Neural cell (in vitro differentiated cells): ENCODE measurements at regions not wholly inside any gene's neighbourhood (a gene's known extent, or its start where the extent isn't known, plus 50 kb on each side); places are given as distances from the start of the nearest gene placed in this dataset.

Source experiments
- EP300 ChIP-seq: fragments of 450-650 bp; conservative IDR thresholded peaks from 2 replicates; pipeline ENCODE4 v1.6.1; 2014; ENCODE audit warnings: antibody characterized with exemption, mild to moderate bottlenecking, moderate library complexity; ENCODE audit not compliant: poor library complexity, severe bottlenecking
- TF ChIP-seq, protein P1 (sequence below): fragments of 450-650 bp; IDR thresholded peaks from 2 replicates; pipeline ENCODE4 v1.5.1; 2014; ENCODE audit warnings: antibody characterized with exemption, mild to moderate bottlenecking, moderate library complexity; ENCODE audit not compliant: poor library complexity, severe bottlenecking

DNA sequence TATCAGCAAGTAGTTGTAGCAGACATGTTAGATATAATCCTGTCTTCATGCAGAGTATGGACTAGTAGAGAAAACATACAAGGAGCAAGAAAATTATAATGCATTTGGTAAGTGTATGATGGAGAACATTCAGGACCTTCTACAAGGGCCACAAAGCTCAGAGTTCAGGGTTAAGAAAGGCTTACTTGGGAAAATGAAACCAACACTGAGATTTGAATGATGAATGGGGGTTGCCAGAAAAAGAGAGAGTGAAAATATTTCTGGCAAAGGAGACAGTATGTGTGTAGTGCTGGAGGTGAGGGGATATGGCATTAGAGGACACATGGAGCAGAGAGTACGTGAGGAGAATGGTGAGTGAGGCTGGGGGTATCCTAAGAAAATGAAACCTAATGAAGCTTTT is 169.8 kb upstream of the STK32A start:
- TF ChIP-seq EP300 = no peak
- TF ChIP-seq, protein P1, sequence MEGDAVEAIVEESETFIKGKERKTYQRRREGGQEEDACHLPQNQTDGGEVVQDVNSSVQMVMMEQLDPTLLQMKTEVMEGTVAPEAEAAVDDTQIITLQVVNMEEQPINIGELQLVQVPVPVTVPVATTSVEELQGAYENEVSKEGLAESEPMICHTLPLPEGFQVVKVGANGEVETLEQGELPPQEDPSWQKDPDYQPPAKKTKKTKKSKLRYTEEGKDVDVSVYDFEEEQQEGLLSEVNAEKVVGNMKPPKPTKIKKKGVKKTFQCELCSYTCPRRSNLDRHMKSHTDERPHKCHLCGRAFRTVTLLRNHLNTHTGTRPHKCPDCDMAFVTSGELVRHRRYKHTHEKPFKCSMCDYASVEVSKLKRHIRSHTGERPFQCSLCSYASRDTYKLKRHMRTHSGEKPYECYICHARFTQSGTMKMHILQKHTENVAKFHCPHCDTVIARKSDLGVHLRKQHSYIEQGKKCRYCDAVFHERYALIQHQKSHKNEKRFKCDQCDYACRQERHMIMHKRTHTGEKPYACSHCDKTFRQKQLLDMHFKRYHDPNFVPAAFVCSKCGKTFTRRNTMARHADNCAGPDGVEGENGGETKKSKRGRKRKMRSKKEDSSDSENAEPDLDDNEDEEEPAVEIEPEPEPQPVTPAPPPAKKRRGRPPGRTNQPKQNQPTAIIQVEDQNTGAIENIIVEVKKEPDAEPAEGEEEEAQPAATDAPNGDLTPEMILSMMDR = no peak
